GM12891 (cell line): ENCODE measurements at regions not wholly inside any gene's neighbourhood (a gene's known extent, or its start where the extent isn't known, plus 50 kb on each side); places are given as distances from the start of the nearest gene placed in this dataset.

Source experiments
- DNase-seq: peaks from one replicate; pipeline ENCODE4 v3.0.0; 2011; ENCODE audit warnings: low spot score; ENCODE audit not compliant: insufficient read length
- FAIRE-seq: peaks from 2 replicates; lab custom pipeline; 2011; peaks lifted over from hg19 to GRCh38; lab: Jason Lieb, UNC
- PAX5 ChIP-seq: IDR thresholded peaks from 2 replicates; pipeline ENCODE4 v1.6.1; 2011; ENCODE audit warnings: low read length, moderate library complexity, mild to moderate bottlenecking; ENCODE audit not compliant: insufficient read depth, severe bottlenecking
- POLR2A ChIP-seq: IDR thresholded peaks from 2 replicates; pipeline ENCODE4 v1.6.1; 2011; ENCODE audit warnings: low read depth, low read length, control low read depth
- POLR2AphosphoS5 ChIP-seq: IDR thresholded peaks from 2 replicates; pipeline ENCODE4 v1.6.1; 2011; ENCODE audit warnings: low read depth, low read length, control low read depth
- POU2F2 ChIP-seq: IDR thresholded peaks from 2 replicates; pipeline ENCODE4 v1.6.1; 2011; ENCODE audit warnings: low read depth, mild to moderate bottlenecking, control low read depth, low read length, moderate library complexity
- SPI1 ChIP-seq: IDR thresholded peaks from 2 replicates; pipeline ENCODE4 v1.6.1; 2011; ENCODE audit warnings: low read depth, low read length, control low read depth
- TAF1 ChIP-seq: IDR thresholded peaks from 2 replicates; pipeline ENCODE4 v1.6.1; 2011; ENCODE audit warnings: low read depth, low read length, control low read depth

DNA sequence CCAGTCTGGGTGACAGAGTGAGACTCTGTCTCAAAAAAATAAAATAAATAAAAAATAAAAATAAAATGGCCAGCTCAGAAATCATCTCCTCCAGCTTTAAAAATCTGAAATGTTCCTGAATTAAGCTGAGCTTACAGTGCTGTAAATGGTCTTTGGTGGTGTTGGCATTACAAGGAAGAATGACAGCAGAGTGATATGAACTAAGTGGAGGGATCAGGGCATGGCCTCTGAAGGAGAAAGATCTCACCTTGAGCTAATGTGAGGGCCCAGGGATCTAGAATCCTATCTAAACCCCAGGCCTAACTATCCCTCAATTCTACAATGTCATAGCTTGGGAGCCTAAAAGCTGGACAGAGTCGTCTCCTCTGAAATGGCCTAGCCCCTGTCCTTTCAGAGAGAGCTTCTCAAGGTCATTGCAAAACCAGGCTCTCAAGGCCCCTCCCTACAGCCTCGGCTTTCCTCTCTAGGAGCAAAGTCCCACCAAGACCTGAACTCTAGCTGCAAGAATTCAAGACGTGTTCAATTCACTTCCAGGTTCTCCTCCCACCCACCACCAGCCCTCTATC, 345.4 kb downstream of the BUD13 start:
- FAIRE-seq (no peak), DNase-seq (no peak)

DNA sequence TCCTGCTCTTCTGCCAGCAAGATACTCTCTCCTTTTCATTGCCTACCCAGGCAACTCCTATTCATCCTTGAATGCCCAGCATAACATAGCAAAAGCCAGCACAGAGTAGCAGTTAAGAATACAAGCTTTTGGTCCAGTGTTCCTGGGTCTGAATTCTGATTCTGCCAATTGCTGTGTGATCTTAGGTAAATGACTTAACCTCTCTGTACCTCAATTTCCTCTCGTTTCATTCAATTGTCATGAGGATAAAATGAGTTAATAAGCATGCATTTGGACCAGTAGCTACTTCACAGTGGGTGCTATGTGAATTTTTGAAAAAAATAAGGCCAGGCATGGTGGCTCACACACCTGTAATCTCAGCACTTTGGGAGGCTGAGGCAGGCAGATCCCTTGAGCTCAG, 346.0 kb downstream of the BUD13 start:
- FAIRE-seq = no peak
- no peak for DNase-seq
- TF ChIP-seq SPI1 (no peak), TAF1 (no peak), POU2F2 (no peak), POLR2A (no peak), PAX5 (no peak), POLR2AphosphoS5 (no peak)

More for the DNA sequence above, 345.4 kb downstream of the BUD13 start:
- TF ChIP-seq POU2F2 (no peak), SPI1 (no peak), PAX5 (no peak), TAF1 (no peak)

- no peak for DNase-seq
- TF ChIP-seq POU2F2 = no peak
- TF ChIP-seq PAX5 = no peak
- no peak for TF ChIP-seq POLR2AphosphoS5
- no peak for TF ChIP-seq TAF1
- no peak for TF ChIP-seq SPI1
- TF ChIP-seq POLR2A = no peak
- FAIRE-seq = no peak
Observed at GRCh38 chr11:116424615-116425261, 348.0 kb downstream of the BUD13 start.

GRCh38 chr11:116422956-116423600, 349.7 kb downstream of the BUD13 start:
- DNase-seq = no peak
- TF ChIP-seq POLR2A (no peak), PAX5 (no peak), POU2F2 (no peak), SPI1 (no peak), TAF1 (no peak), POLR2AphosphoS5 (no peak)
- no peak for FAIRE-seq

DNA sequence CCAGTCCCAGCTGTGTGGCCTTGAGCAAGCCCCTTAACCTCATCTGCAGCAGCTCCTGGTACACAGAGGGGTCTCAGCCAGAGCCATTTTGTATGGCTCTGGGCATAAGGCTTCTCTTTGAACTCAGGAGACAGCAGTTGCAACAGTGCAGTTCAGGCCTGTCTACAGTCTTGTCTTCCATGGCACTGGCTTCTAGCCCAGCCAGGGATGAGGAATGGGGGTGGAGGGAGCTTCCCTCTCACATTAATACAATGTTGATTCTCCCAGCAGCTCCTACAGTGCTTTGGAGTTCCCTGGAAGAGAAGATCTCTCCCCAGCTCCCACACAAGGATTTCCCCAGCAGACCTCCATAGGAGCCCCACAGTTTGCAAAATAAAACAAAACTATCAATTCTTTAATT, 350.2 kb downstream of the BUD13 start:
- FAIRE-seq = no peak
- DNase-seq = no peak
- no peak for TF ChIP-seq TAF1
- TF ChIP-seq PAX5 = no peak
- TF ChIP-seq POLR2AphosphoS5 = no peak
- TF ChIP-seq POLR2A = no peak
- TF ChIP-seq POU2F2 = no peak

GRCh38 chr11:116421529-116422185, 351.1 kb downstream of the BUD13 start:
- FAIRE-seq (no peak), DNase-seq (no peak)
- TF ChIP-seq TAF1 (no peak), POLR2A (no peak), POU2F2 (no peak), PAX5 (no peak), SPI1 (no peak)

DNA sequence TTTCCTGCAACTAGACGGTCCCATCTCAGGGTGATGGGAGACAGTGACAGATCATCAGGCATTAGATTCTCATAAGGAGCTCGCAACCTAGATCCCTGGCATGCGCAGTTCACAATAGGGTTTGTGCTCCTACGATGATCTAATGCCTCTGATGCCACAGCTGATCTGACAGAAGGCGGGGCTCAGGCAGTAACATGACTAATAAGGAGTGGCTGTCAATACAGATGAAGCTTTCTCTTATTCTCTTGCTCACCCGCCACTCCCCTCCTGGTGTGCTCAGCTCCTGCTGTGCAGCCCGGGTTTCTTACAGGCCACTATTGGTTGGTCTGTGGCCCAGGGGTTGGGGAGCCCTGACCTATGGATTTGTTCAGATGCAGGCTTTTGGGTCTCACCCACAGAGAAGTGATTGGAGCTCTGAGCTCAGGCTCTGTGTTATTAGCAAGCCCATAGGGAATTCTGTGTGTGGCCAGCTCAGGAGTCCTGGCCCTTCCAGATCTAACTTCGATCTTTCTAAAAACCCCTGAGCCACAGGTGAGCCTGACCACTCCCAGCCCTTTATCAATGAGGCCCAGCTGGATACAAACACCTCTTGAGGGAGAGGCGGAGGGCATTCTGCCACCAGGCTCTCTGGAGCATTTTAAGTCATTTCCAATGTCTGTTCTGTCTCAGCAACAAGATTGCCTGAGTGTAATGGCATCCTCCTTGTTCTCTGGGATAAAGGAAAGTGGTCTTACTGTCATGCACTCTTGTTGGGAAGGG, 351.8 kb downstream of the BUD13 start:
- DNase-seq (no peak), FAIRE-seq (no peak)
- TF ChIP-seq POLR2AphosphoS5 (no peak), POU2F2 (no peak)

DNA sequence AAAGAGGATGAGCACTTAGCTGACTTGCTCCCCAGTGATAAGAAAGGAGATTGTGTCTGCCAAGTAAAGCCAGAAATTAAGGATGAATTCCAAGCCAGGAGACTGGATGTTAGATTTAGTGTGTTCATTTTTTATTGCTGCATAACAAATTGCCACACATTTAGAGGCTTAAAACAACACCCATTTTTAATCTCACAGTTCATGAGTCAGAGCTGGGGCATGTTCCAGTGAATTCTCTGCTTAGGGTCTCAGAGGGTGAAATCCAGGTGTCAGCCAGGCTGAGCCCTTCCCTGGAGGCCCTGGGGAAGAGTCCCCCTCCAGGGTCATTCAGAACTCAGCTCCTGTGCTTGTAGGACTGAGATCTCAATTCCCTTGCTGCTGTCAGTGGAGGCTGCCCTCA, 352.8 kb downstream of the BUD13 start:
- no peak for DNase-seq
- no peak for FAIRE-seq
- TF ChIP-seq SPI1 = no peak
- no peak for TF ChIP-seq POU2F2
- TF ChIP-seq PAX5 = no peak
- TF ChIP-seq POLR2A = no peak
- TF ChIP-seq POLR2AphosphoS5 = no peak
- no peak for TF ChIP-seq TAF1

- no peak for DNase-seq
- TF ChIP-seq SPI1 (no peak), PAX5 (no peak)
- FAIRE-seq = no peak
Observed at GRCh38 chr11:116418388-116419041, 354.3 kb downstream of the BUD13 start.
